ENCODE measurements at regions not wholly inside any gene's neighbourhood (a gene's known extent, or its start where the extent isn't known, plus 50 kb on each side); places are given as distances from the start of the nearest gene placed in this dataset.

DNA sequence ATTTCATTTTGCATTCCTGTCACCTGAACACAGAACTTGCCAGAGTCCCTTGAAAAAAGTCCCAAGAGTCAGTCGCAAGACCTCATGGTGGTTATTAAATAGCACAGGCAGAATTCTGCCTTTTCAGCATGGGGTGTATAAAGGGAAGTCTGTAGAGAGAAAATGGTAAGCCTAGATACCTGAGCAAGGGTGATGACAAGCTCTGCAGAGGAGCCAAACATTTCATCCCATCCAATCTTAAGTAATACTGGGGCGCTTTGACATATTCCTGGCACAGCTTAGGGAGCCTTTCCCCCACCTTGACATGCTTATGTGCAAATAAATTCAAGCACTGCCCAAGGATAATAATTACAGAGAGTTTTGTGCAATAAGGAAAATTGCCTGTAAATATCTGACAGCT is 213.0 kb downstream of the INHBA start:
- TF ChIP-seq EZH2 (IDR thresholded peaks at IDR 0.05; ENCODE audit: low read depth, unreplicated experiment) (no peak), CTCF (conservative IDR thresholded peaks at IDR 0.05; ENCODE audit: low read depth in 2 of 2) (no peak), POLR2AphosphoS5 (IDR thresholded peaks at IDR 0.05; ENCODE audit: low read depth) (no peak), EZH2phosphoT487 (IDR thresholded peaks at IDR 0.05; ENCODE audit: unreplicated experiment) (no peak), ZNF114 (CRISPR knock-in tag; IDR thresholded peaks at IDR 0.05) (no peak)
- TF ChIP-seq, protein P1, sequence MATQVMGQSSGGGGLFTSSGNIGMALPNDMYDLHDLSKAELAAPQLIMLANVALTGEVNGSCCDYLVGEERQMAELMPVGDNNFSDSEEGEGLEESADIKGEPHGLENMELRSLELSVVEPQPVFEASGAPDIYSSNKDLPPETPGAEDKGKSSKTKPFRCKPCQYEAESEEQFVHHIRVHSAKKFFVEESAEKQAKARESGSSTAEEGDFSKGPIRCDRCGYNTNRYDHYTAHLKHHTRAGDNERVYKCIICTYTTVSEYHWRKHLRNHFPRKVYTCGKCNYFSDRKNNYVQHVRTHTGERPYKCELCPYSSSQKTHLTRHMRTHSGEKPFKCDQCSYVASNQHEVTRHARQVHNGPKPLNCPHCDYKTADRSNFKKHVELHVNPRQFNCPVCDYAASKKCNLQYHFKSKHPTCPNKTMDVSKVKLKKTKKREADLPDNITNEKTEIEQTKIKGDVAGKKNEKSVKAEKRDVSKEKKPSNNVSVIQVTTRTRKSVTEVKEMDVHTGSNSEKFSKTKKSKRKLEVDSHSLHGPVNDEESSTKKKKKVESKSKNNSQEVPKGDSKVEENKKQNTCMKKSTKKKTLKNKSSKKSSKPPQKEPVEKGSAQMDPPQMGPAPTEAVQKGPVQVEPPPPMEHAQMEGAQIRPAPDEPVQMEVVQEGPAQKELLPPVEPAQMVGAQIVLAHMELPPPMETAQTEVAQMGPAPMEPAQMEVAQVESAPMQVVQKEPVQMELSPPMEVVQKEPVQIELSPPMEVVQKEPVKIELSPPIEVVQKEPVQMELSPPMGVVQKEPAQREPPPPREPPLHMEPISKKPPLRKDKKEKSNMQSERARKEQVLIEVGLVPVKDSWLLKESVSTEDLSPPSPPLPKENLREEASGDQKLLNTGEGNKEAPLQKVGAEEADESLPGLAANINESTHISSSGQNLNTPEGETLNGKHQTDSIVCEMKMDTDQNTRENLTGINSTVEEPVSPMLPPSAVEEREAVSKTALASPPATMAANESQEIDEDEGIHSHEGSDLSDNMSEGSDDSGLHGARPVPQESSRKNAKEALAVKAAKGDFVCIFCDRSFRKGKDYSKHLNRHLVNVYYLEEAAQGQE (IDR thresholded peaks at IDR 0.05; ENCODE audit: unreplicated experiment), result no peak

Data from GM23338 (cell line).